IPS DF 6.9 (cell line): ENCODE measurements at regions not wholly inside any gene's neighbourhood (a gene's known extent, or its start where the extent isn't known, plus 50 kb on each side); places are given as distances from the start of the nearest gene placed in this dataset.
"Not testable (repeated sequence)": the region's sequence is repeated elsewhere in the genome, so short reads cannot be mapped to it uniquely, and the experiment has no call there.

Experiments
- DNase-seq: peaks from one replicate; pipeline ENCODE4 v3.0.0-alpha.2; 2013; ENCODE audit warnings: low read depth, low spot score
- H3K27ac ChIP-seq: one replicate; pipeline ENCODE4 v1.5.1; 2013; ENCODE audit warnings: low read length, control low read depth
- H3K27me3 ChIP-seq: 2 replicates; pipeline ENCODE4 v1.6.1; 2013; ENCODE audit warnings: mild to moderate bottlenecking, low read length; ENCODE audit not compliant: control insufficient read depth, insufficient read depth
- H3K36me3 ChIP-seq: 2 replicates; pipeline ENCODE4 v1.6.1; 2013; ENCODE audit warnings: low read length; ENCODE audit not compliant: control insufficient read depth, insufficient read depth
- H3K4me1 ChIP-seq: 2 replicates; pipeline ENCODE4 v1.6.1; 2013; ENCODE audit warnings: low read length; ENCODE audit not compliant: control insufficient read depth, insufficient read depth
- H3K4me3 ChIP-seq: 2 replicates; pipeline ENCODE4 v1.5.1; 2013; ENCODE audit warnings: mild to moderate bottlenecking, low read length
- H3K9me3 ChIP-seq: 2 replicates; pipeline ENCODE4 v1.6.1; 2013; ENCODE audit warnings: low read length, inconsistent platforms; ENCODE audit not compliant: control insufficient read depth, insufficient read depth
- WGBS: extraction: QIAGEN DNeasy Blood & Tissue Kit; methylation state at CpG from one replicate; pipeline ENCODE4 v1.1.7; 2013; ENCODE audit warnings: mixed read lengths, missing lambda C conversion rate; ENCODE audit not compliant: insufficient read length, insufficient coverage; 5-methylcytosine and 5-hydroxymethylcytosine counted together

GRCh38 chr17:20683651-20684229, 104.2 kb downstream of the CDRT15L2 start:
- not testable (repeated sequence) for DNase-seq, H3K27ac ChIP-seq, H3K9me3 ChIP-seq, H3K4me1 ChIP-seq, H3K4me3 ChIP-seq, H3K36me3 ChIP-seq, H3K27me3 ChIP-seq
- WGBS: no CpG with 5 or more reads among the region's 4 CpGs

GRCh38 chr17:20684975-20685374, 105.5 kb downstream of the CDRT15L2 start:
- H3K36me3 ChIP-seq, H3K27me3 ChIP-seq, H3K4me3 ChIP-seq, H3K9me3 ChIP-seq, DNase-seq, H3K4me1 ChIP-seq, H3K27ac ChIP-seq: not testable (repeated sequence)
- WGBS: no CpG with 5 or more reads among the region's 32 CpGs

DNA sequence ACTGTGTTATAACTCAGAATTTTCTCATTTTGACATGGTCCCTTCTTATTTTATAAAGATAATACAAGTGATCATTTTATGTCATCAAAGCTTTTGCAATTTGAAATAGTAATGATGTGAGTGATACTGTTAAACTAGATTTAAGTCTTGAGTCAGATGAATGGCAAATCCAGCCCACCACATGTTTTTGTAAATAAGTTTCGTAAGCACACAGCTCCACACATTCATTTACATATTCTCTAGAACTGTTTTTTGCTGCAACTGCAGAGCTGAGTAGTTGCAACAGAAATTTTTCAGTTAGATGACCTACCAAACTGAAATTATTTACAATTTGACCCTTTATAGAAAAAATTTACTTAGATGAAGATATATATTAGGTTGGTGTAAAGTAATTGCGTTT, 108.1 kb downstream of the CDRT15L2 start:
- not testable (repeated sequence) for H3K4me1 ChIP-seq, H3K27me3 ChIP-seq, H3K27ac ChIP-seq, H3K9me3 ChIP-seq, H3K36me3 ChIP-seq, DNase-seq, H3K4me3 ChIP-seq
- no CpG with 5 or more reads among the region's 2 CpGs for WGBS

GRCh38 chr17:20689170-20689749, 109.7 kb downstream of the CDRT15L2 start:
- H3K4me3 ChIP-seq: not testable (repeated sequence)
- WGBS: no CpG with 5 or more reads among the region's 10 CpGs

DNA sequence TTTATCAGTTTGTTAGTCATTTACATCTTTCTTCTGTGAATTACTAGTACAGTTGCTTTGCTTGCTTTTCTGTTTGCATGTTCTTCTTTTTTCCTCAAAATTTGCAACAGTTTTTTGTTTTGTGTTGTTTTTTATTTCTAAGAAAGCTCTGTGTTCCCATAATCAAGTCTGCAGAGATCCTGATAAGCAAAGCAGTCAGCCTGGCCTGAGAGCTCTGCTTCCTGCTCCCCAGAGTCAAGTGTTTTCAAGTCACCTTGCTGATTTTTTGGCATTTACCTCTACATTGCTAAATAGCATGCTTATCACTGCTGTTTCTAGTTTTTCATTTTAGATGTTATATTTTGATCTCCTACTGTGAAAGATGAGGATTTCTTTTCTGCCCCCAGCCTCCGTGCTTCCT, 113.2 kb downstream of the CDRT15L2 start:
- no CpG with 5 or more reads among the region's 1 CpG for WGBS
- H3K9me3 ChIP-seq, H3K27me3 ChIP-seq, H3K36me3 ChIP-seq, H3K4me1 ChIP-seq, H3K4me3 ChIP-seq, DNase-seq, H3K27ac ChIP-seq: not testable (repeated sequence)

More at GRCh38 chr17:20689170-20689749, 109.7 kb downstream of the CDRT15L2 start:
- H3K27ac ChIP-seq, H3K36me3 ChIP-seq, H3K4me1 ChIP-seq, H3K9me3 ChIP-seq, H3K27me3 ChIP-seq, DNase-seq: not testable (repeated sequence)

DNA sequence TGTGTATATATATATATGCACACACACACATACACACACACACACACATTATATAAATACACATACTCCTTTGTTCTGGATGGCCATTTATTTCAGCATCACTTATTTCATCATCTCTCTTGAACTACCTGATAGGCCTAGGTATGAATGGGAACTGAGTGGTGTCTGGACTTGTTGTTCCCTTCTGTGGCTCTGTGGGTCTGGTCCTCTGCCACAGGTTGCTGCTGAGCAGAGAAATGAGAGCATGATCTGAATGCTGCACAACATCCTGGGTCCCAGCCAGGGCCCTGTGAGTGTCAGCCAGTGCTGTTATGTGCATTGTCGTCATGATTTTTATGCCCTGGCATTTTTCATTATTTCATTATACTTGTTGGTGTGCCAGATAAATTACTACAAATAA, 116.3 kb downstream of the CDRT15L2 start:
- DNase-seq, H3K9me3 ChIP-seq, H3K27me3 ChIP-seq, H3K36me3 ChIP-seq, H3K27ac ChIP-seq, H3K4me3 ChIP-seq, H3K4me1 ChIP-seq: not testable (repeated sequence)
- WGBS: no CpG with 5 or more reads among the region's 1 CpG

DNA sequence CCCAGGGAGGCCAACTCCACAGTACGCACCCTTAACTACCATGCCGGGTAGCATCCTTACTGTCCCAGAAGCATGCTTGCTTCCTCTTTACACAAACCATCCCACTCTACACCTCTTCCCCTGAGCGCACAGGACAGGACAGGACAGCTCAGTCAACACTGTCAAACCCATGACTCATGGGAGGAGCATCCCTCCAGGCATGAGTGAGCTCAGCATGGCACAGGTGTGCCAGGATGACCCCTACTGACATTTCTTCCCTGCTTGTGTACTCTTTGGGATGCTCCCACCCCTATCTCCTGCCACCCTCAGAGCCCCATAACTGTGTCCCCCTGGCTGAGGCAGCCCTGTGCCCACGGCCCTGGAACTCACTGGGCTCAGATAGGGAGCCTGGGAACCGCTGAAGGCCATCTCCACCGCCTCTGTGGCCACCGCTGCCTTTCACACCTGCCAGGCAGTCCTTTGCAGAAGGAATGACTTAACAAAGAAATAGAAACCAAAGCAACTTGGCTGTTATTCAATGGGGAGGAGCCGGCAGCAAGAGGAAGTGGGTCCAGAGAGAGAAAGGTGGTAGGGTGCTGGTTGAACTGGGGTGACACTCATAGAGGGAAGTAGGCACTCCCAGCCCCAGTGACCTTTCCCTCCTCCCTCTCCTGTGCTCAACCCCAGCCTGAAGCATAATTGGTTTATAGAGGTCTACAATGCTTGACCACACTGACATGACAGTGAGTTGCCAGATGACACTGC, 119.1 kb downstream of the CDRT15L2 start:
- H3K36me3 ChIP-seq, DNase-seq, H3K27me3 ChIP-seq, H3K27ac ChIP-seq, H3K4me1 ChIP-seq, H3K4me3 ChIP-seq, H3K9me3 ChIP-seq: not testable (repeated sequence)
- WGBS: no CpG with 5 or more reads among the region's 8 CpGs

- not testable (repeated sequence) for H3K27ac ChIP-seq, H3K4me3 ChIP-seq, H3K4me1 ChIP-seq, DNase-seq, H3K27me3 ChIP-seq, H3K9me3 ChIP-seq, H3K36me3 ChIP-seq
- WGBS: no CpG with 5 or more reads among the region's 5 CpGs
These were observed 121.0 kb downstream of the CDRT15L2 start for GRCh38 chr17:20700528-20700927.

- H3K27me3 ChIP-seq, H3K9me3 ChIP-seq, H3K4me3 ChIP-seq, H3K4me1 ChIP-seq, DNase-seq, H3K36me3 ChIP-seq, H3K27ac ChIP-seq: not testable (repeated sequence)
- WGBS: no CpG with 5 or more reads among the region's 5 CpGs
These were observed 121.8 kb downstream of the CDRT15L2 start for GRCh38 chr17:20701366-20701765.

- Histone ChIP-seq H3K4me1 (no peaks in the 10 kb centered on the region), H3K27ac (no peak overlapping the region), H3K4me3 (no peak overlapping the region), H3K36me3 (no peaks in the 10 kb centered on the region), H3K27me3 (no peaks in the 10 kb centered on the region), H3K9me3 (no peaks in the 10 kb centered on the region)
- DNase-seq: no peak
- no CpG with 5 or more reads among the region's 4 CpGs for WGBS
These were observed 123.2 kb downstream of the CDRT15L2 start for GRCh38 chr17:20702692-20703091.

DNA sequence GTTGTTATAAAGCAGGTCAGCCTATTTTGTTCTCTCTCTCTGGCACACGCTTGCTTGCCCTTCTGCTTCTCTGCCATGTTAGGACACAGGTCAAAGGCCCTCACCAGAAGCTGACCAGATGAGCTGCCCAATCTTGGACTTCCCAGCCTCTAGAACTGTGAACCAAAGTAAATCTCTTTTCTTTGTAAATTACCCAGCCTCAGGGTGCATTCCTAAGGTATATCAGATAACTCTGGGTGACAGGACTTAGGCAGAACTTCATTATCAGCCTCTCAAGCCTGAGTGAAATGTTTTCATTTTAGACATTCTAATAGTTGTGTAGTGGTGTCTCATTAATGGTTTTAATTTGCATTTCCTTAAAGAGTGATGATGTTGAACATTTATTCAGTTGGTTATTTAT, 124.3 kb downstream of the CDRT15L2 start:
- H3K36me3 ChIP-seq: no peaks in the 10 kb centered on the region
- no CpG with 5 or more reads among the region's 1 CpG for WGBS
- no peaks in the 10 kb centered on the region for H3K27me3 ChIP-seq
- no peak for DNase-seq
- no peak overlapping the region for H3K27ac ChIP-seq
- no peak overlapping the region for H3K4me3 ChIP-seq
- no peaks in the 10 kb centered on the region for H3K4me1 ChIP-seq
- no peaks in the 10 kb centered on the region for H3K9me3 ChIP-seq
